Thyroid gland (tissue), 4 donors: ENCODE measurements at regions not wholly inside any gene's neighbourhood (a gene's known extent, or its start where the extent isn't known, plus 50 kb on each side); places are given as distances from the start of the nearest gene placed in this dataset.

Experiments
- POLR2A ChIP-seq, 2 donors: fragments of 450-650 bp; IDR thresholded peaks; one replicate each; pipeline ENCODE4 v1.6.1; 2017; ENCODE audit warnings: antibody characterized with exemption in 2 of 2, mild to moderate bottlenecking in 2 of 2, moderate library complexity in 1 of 2
- TF ChIP-seq, protein P1 (sequence below), 6 experiments: fragments of 200-600 bp in 3 of 6; fragments of 450-650 bp in 3 of 6; sonication (generic) in 3 of 6; IDR thresholded peaks; one replicate each; pipeline ENCODE4 v1.5.1; 2016 to 2019; ENCODE audit warnings: antibody characterized with exemption in 6 of 6, mild to moderate bottlenecking in 2 of 6, inconsistent platforms in 1 of 6, moderate library complexity in 1 of 6

DNA sequence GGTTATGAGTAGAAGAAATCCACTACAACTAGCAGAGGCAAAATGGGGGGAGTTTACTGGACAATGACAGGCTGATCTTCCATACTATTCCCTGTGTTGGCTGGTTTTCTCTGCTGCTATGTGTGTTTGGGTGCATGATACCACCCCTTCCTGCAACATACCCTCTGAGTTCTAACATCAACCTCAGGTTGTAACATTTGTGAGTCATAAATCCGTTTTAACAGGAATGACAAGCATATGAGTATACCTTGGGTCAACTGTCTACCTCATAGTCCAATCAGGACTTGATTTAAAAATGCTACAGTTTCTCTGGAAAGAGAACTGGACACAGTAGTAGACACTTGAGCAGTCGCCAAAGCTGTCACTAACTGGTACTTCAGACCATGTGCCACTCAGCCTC is 422.9 kb downstream of the KCTD12 start:
- TF ChIP-seq, protein P1, sequence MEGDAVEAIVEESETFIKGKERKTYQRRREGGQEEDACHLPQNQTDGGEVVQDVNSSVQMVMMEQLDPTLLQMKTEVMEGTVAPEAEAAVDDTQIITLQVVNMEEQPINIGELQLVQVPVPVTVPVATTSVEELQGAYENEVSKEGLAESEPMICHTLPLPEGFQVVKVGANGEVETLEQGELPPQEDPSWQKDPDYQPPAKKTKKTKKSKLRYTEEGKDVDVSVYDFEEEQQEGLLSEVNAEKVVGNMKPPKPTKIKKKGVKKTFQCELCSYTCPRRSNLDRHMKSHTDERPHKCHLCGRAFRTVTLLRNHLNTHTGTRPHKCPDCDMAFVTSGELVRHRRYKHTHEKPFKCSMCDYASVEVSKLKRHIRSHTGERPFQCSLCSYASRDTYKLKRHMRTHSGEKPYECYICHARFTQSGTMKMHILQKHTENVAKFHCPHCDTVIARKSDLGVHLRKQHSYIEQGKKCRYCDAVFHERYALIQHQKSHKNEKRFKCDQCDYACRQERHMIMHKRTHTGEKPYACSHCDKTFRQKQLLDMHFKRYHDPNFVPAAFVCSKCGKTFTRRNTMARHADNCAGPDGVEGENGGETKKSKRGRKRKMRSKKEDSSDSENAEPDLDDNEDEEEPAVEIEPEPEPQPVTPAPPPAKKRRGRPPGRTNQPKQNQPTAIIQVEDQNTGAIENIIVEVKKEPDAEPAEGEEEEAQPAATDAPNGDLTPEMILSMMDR (IDR thresholded peaks at IDR 0.05), result no peak
- no peak for TF ChIP-seq POLR2A (IDR thresholded peaks at IDR 0.05)
